ENCODE measurements at regions not wholly inside any gene's neighbourhood (a gene's known extent, or its start where the extent isn't known, plus 50 kb on each side); places are given as distances from the start of the nearest gene placed in this dataset.

GRCh38 chr13:109606520-109606919, 179.9 kb downstream of the IRS2 start:
- Histone ChIP-seq H3K36me3 (ENCODE audit: low read depth) (no peaks in the 10 kb centered on the region), H3K4me3 (no peak overlapping the region), H4K20me1 (ENCODE audit: insufficient read depth) (no peaks in the 10 kb centered on the region), H3K9me3 (ENCODE audit: low read depth) (no peaks in the 10 kb centered on the region), H2AFZ (no peak overlapping the region), H3K4me2 (ENCODE audit: unreplicated experiment) (no peak overlapping the region), H3F3A (ENCODE audit: insufficient read depth) (no peaks in the 10 kb centered on the region), H3K27me3 (replicated peaks; ENCODE audit: insufficient read depth) (peaks cover 34% of the 10 kb centered on the region), H3K9me2 (ENCODE audit: insufficient read depth) (no peaks in the 10 kb centered on the region), H3K79me2 (ENCODE audit: insufficient read depth) (no peaks in the 10 kb centered on the region), H3K4me1 (ENCODE audit: insufficient read depth) (no peaks in the 10 kb centered on the region), H3K9ac (no peak overlapping the region), H3K27ac (no peak overlapping the region)
- 22 to 36% methylated on average over 2 of the region's 2 CpGs for WGBS, 2 experiments (ENCODE audit: low coverage in 1 of 2, low lambda C conversion rate in 2 of 2, missing lambda C conversion rate in 2 of 2)
- TF ChIP-seq EZH2 (IDR thresholded peaks at IDR 0.05; ENCODE audit: insufficient read depth, poor library complexity, severe bottlenecking) (no peak), EZH2phosphoT487 (IDR thresholded peaks at IDR 0.05; ENCODE audit: insufficient read depth, low read depth) (no peak)
- DNase-seq: no peak
- in situ Hi-C loops (cut with MboI): no loop called here

GRCh38 chr13:109605846-109606245, 180.5 kb downstream of the IRS2 start:
- Histone ChIP-seq H3K9me3 (ENCODE audit: low read depth) (no peaks in the 10 kb centered on the region), H3K4me2 (ENCODE audit: unreplicated experiment) (no peak overlapping the region), H3K27me3 (replicated peaks; ENCODE audit: insufficient read depth) (peaks cover 38% of the 10 kb centered on the region), H2AFZ (no peak overlapping the region), H3K4me1 (ENCODE audit: insufficient read depth) (no peaks in the 10 kb centered on the region), H3K9ac (no peak overlapping the region), H3F3A (ENCODE audit: insufficient read depth) (no peaks in the 10 kb centered on the region), H3K27ac (no peak overlapping the region), H3K4me3 (no peak overlapping the region), H3K79me2 (ENCODE audit: insufficient read depth) (no peaks in the 10 kb centered on the region), H3K36me3 (ENCODE audit: low read depth) (no peaks in the 10 kb centered on the region), H4K20me1 (ENCODE audit: insufficient read depth) (no peaks in the 10 kb centered on the region), H3K9me2 (ENCODE audit: insufficient read depth) (no peaks in the 10 kb centered on the region)
- no peak for DNase-seq
- in situ Hi-C loops (cut with MboI): no loop called here
- TF ChIP-seq EZH2phosphoT487 (IDR thresholded peaks at IDR 0.05; ENCODE audit: insufficient read depth, low read depth): no peak
- TF ChIP-seq EZH2 (IDR thresholded peaks at IDR 0.05; ENCODE audit: insufficient read depth, poor library complexity, severe bottlenecking): no peak

GRCh38 chr13:109604894-109605293, 181.5 kb downstream of the IRS2 start:
- Histone ChIP-seq H3K4me2 (ENCODE audit: unreplicated experiment) (no peak overlapping the region), H3K27ac (no peak overlapping the region), H3K36me3 (ENCODE audit: low read depth) (no peaks in the 10 kb centered on the region), H3F3A (ENCODE audit: insufficient read depth) (no peaks in the 10 kb centered on the region), H3K9me3 (ENCODE audit: low read depth) (no peaks in the 10 kb centered on the region), H3K9me2 (ENCODE audit: insufficient read depth) (no peaks in the 10 kb centered on the region), H2AFZ (no peak overlapping the region), H4K20me1 (ENCODE audit: insufficient read depth) (no peaks in the 10 kb centered on the region), H3K9ac (no peak overlapping the region), H3K79me2 (ENCODE audit: insufficient read depth) (no peaks in the 10 kb centered on the region), H3K4me1 (ENCODE audit: insufficient read depth) (no peaks in the 10 kb centered on the region), H3K27me3 (replicated peaks; ENCODE audit: insufficient read depth) (peaks cover 46% of the 10 kb centered on the region), H3K4me3 (no peak overlapping the region)
- WGBS, 2 experiments (ENCODE audit: low coverage in 1 of 2, low lambda C conversion rate in 2 of 2, missing lambda C conversion rate in 2 of 2): 43 to 49% methylated on average over 4 of the region's 4 CpGs
- no peak for DNase-seq
- in situ Hi-C loops (cut with MboI): no loop called here
- TF ChIP-seq EZH2 (IDR thresholded peaks at IDR 0.05; ENCODE audit: insufficient read depth, poor library complexity, severe bottlenecking) (no peak), EZH2phosphoT487 (IDR thresholded peaks at IDR 0.05; ENCODE audit: insufficient read depth, low read depth) (no peak)

GRCh38 chr13:109602356-109602755, 184.0 kb downstream of the IRS2 start:
- no peak for DNase-seq
- in situ Hi-C loops (cut with MboI): no loop called here

GRCh38 chr13:109599901-109600657, 186.3 kb downstream of the IRS2 start:
- no peaks in the 10 kb centered on the region for H3F3A ChIP-seq (ENCODE audit: insufficient read depth)
- no peak overlapping the region for H3K27ac ChIP-seq
- H3K4me3 ChIP-seq: no peak overlapping the region
- no peaks in the 10 kb centered on the region for H3K9me2 ChIP-seq (ENCODE audit: insufficient read depth)
- no peak overlapping the region for H3K4me2 ChIP-seq (ENCODE audit: unreplicated experiment)
- in situ Hi-C loops (cut with MboI): no loop called here
- H4K20me1 ChIP-seq (ENCODE audit: insufficient read depth): no peaks in the 10 kb centered on the region
- no peaks in the 10 kb centered on the region for H3K9me3 ChIP-seq (ENCODE audit: low read depth)
- H3K27me3 ChIP-seq (replicated peaks; ENCODE audit: insufficient read depth): peaks cover 52% of the 10 kb centered on the region
- H3K79me2 ChIP-seq (ENCODE audit: insufficient read depth): no peaks in the 10 kb centered on the region
- no peak overlapping the region for H3K9ac ChIP-seq
- WGBS, 2 experiments (ENCODE audit: low coverage in 1 of 2, low lambda C conversion rate in 2 of 2, missing lambda C conversion rate in 2 of 2): 41 to 42% methylated on average over 11 of the region's 11 CpGs
- H2AFZ ChIP-seq: no peak overlapping the region
- H3K36me3 ChIP-seq (ENCODE audit: low read depth): no peaks in the 10 kb centered on the region
- DNase-seq: no peak
- no peak for TF ChIP-seq EZH2phosphoT487 (IDR thresholded peaks at IDR 0.05; ENCODE audit: insufficient read depth, low read depth)
- peaks cover 4% of the 10 kb centered on the region for H3K4me1 ChIP-seq (ENCODE audit: insufficient read depth)

More at GRCh38 chr13:109602356-109602755, 184.0 kb downstream of the IRS2 start:
- Histone ChIP-seq H3K9me2 (ENCODE audit: insufficient read depth) (no peaks in the 10 kb centered on the region), H3K79me2 (ENCODE audit: insufficient read depth) (no peaks in the 10 kb centered on the region), H3K27ac (no peak overlapping the region), H3K27me3 (replicated peaks; ENCODE audit: insufficient read depth) (peaks cover 55% of the 10 kb centered on the region), H3K4me1 (ENCODE audit: insufficient read depth) (no peaks in the 10 kb centered on the region), H3F3A (ENCODE audit: insufficient read depth) (no peaks in the 10 kb centered on the region), H3K9ac (no peak overlapping the region), H3K4me3 (no peak overlapping the region), H2AFZ (no peak overlapping the region), H3K4me2 (ENCODE audit: unreplicated experiment) (no peak overlapping the region), H4K20me1 (ENCODE audit: insufficient read depth) (no peaks in the 10 kb centered on the region), H3K36me3 (ENCODE audit: low read depth) (no peaks in the 10 kb centered on the region), H3K9me3 (ENCODE audit: low read depth) (no peaks in the 10 kb centered on the region)
- no peak for TF ChIP-seq EZH2phosphoT487 (IDR thresholded peaks at IDR 0.05; ENCODE audit: insufficient read depth, low read depth)
- WGBS, 2 experiments (ENCODE audit: low coverage in 1 of 2, low lambda C conversion rate in 2 of 2, missing lambda C conversion rate in 2 of 2): 49 to 51% methylated on average over 5 of the region's 5 CpGs
